ENCODE measurements at regions not wholly inside any gene's neighbourhood (a gene's known extent, or its start where the extent isn't known, plus 50 kb on each side); places are given as distances from the start of the nearest gene placed in this dataset.

DNA sequence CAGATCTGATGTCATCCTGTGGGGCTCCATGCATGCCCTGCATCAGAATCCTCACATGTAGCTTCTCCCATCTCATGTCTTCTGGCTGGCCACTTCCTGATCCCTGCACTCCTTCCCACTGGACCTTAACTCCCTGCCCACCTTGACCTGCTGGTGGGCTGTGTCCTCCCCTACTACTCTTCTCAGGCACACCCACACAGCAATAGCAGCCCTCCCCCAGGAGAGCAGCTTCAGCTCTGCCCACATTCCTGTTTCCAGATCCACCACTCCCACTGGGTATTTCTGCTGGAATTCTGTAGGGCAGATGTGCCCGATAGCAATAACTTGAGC lies 137.0 kb upstream of the HS6ST1 start:
- Histone ChIP-seq H3K4me3 (no peak overlapping the region), H3K4me1 (peaks cover 3% of the 10 kb centered on the region), H3K27ac (no peak overlapping the region), H3K9me3 (no peaks in the 10 kb centered on the region), H3K36me3 (ENCODE audit: low read depth, missing control alignments) (no peaks in the 10 kb centered on the region), H3K27me3 (no peaks in the 10 kb centered on the region)
- 90 to 100% methylated on average over 1 of the region's 1 CpG for WGBS, 2 donors
- intact Hi-C loops (cut with DNase I; ENCODE audit: low total_unique reads): no loop called here
- DNase-seq: no peak
- TF ChIP-seq, protein P1, sequence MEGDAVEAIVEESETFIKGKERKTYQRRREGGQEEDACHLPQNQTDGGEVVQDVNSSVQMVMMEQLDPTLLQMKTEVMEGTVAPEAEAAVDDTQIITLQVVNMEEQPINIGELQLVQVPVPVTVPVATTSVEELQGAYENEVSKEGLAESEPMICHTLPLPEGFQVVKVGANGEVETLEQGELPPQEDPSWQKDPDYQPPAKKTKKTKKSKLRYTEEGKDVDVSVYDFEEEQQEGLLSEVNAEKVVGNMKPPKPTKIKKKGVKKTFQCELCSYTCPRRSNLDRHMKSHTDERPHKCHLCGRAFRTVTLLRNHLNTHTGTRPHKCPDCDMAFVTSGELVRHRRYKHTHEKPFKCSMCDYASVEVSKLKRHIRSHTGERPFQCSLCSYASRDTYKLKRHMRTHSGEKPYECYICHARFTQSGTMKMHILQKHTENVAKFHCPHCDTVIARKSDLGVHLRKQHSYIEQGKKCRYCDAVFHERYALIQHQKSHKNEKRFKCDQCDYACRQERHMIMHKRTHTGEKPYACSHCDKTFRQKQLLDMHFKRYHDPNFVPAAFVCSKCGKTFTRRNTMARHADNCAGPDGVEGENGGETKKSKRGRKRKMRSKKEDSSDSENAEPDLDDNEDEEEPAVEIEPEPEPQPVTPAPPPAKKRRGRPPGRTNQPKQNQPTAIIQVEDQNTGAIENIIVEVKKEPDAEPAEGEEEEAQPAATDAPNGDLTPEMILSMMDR (IDR thresholded peaks at IDR 0.05): no peak
- TF ChIP-seq POLR2A (IDR thresholded peaks at IDR 0.05): no peak

DNA sequence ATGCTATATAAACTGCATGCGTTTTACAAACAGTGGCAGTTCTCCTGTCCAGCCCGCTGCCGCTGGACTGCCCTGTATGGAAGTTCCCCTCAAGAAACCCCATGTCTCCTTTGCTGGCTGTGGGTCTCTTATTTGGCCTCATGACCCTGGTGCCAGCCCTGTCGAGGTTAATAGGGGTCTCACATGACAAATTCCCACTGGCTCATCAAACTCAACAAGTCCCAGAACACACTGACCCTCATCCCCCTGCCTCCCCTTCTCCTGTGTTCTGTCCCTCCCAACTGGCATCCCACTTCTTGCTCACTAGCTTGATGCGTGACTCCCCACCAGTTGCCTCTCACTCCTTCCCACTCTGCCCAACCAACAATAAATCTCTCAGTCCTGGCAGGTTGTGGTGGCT lies 137.6 kb upstream of the HS6ST1 start:
- H3K27me3 ChIP-seq: no peaks in the 10 kb centered on the region
- DNase-seq: no peak
- WGBS, 2 donors: 93 to 99% methylated on average over 5 of the region's 5 CpGs
- no peak for TF ChIP-seq POLR2A (IDR thresholded peaks at IDR 0.05)
- TF ChIP-seq, protein P1 (IDR thresholded peaks at IDR 0.05): no peak
- intact Hi-C loops (cut with DNase I; ENCODE audit: low total_unique reads): no loop called here
- no peak overlapping the region for H3K27ac ChIP-seq
- no peak overlapping the region for H3K4me3 ChIP-seq
- no peaks in the 10 kb centered on the region for H3K36me3 ChIP-seq (ENCODE audit: low read depth, missing control alignments)
- H3K9me3 ChIP-seq: no peaks in the 10 kb centered on the region
- peaks cover 3% of the 10 kb centered on the region for H3K4me1 ChIP-seq

DNA sequence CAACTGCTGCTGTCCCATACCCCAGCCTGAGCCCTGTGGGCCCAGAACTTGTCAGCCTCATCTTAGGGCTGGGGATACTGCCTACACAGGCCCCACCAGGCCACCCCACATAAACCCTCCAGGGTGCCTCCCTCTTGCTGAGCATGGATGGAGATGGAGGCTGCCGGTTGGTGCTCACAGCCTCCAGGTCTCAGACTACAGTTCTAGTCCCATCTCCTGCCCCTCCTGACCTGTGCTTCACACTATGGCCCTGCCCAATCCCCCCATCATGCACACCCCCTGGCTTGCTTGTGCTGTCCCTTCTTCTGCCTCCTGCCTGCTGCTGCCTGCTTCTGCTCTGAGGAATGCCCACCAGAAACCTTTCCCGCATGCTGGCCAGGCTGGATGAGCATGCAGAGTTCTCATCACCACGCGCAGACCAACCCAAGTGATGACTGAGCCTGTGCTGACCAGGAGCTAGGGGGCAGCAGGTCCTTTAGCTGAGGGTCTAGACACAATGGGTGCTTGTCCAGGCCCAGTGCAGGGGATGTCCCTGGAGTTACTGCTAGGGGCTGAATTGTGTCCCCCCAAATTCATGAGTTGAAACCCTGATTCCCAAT lies 138.4 kb upstream of the HS6ST1 start:
- 95 to 100% methylated on average over 3 to 4 of the region's 4 CpGs for WGBS, 2 donors
- Histone ChIP-seq H3K4me3 (no peak overlapping the region), H3K36me3 (ENCODE audit: low read depth, missing control alignments) (no peaks in the 10 kb centered on the region), H3K4me1 (peaks cover 3% of the 10 kb centered on the region), H3K9me3 (no peaks in the 10 kb centered on the region), H3K27me3 (no peaks in the 10 kb centered on the region), H3K27ac (no peak overlapping the region)
- intact Hi-C loops (cut with DNase I; ENCODE audit: low total_unique reads): no loop called here
- DNase-seq: no peak
- TF ChIP-seq POLR2A (IDR thresholded peaks at IDR 0.05): no peak
- TF ChIP-seq, protein P1 (IDR thresholded peaks at IDR 0.05): no peak

DNA sequence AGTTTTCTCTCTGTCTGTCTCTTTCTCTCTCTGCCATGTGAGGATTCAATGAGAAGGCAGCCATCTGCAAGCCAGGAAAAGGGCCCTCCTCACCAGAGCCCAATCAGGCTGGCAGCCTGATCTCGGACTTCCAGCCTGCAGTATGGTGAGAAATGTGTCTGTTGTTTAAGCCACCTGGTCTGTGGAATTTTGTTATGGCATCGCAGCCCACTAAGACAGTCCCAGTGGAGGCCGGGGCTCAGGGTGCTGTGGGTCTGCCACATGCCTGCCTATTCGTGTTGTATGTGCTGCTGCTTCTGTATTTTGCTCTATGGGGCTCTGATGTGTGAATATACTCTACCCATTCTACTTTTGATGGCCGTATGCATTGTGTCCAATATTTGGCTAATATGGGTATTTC lies 139.0 kb upstream of the HS6ST1 start:
- Histone ChIP-seq H3K27ac (no peak overlapping the region), H3K36me3 (ENCODE audit: low read depth, missing control alignments) (no peaks in the 10 kb centered on the region), H3K4me1 (peaks cover 3% of the 10 kb centered on the region), H3K27me3 (no peaks in the 10 kb centered on the region), H3K9me3 (no peaks in the 10 kb centered on the region), H3K4me3 (no peak overlapping the region)
- intact Hi-C loops (cut with DNase I; ENCODE audit: low total_unique reads): no loop called here
- DNase-seq: no peak
- WGBS, 2 donors: 79 to 86% methylated on average over 5 of the region's 5 CpGs
- TF ChIP-seq, protein P1 (IDR thresholded peaks at IDR 0.05): no peak
- no peak for TF ChIP-seq POLR2A (IDR thresholded peaks at IDR 0.05)

DNA sequence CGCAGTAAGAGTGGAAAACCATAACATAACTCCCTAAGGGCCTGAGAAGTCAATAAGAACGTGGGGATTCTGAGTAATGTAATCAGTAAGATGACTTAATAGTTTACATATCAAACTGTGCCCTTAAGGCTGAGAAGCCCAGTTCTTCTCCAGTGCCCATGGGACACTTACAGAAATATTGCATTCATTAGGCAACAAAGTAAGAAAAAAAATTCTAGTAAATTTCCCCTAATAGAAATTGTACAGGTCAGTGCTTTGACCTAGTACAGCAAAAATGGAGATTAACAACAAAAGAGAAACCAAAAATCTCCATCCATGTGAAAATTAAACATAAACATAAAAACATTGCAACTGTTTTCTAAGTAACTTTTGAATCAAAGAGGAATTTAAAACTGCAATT lies 139.8 kb upstream of the HS6ST1 start:
- Histone ChIP-seq H3K36me3 (ENCODE audit: low read depth, missing control alignments) (no peaks in the 10 kb centered on the region), H3K4me1 (peaks cover 3% of the 10 kb centered on the region), H3K4me3 (no peak overlapping the region), H3K27ac (no peak overlapping the region), H3K9me3 (no peaks in the 10 kb centered on the region), H3K27me3 (no peaks in the 10 kb centered on the region)
- DNase-seq: no peak
- TF ChIP-seq, protein P1 (IDR thresholded peaks at IDR 0.05): no peak
- no peak for TF ChIP-seq POLR2A (IDR thresholded peaks at IDR 0.05)
- intact Hi-C loops (cut with DNase I; ENCODE audit: low total_unique reads): no loop called here
- 73 to 74% methylated on average over 2 of the region's 2 CpGs for WGBS, 2 donors

Data from testis (tissue), 2 donors.